Activated CD8-positive, alpha-beta memory T cell treated with anti-CD3 and anti-CD28 coated beads, Interleukin-2, amount 10 ng/mL, durations not matched to agents 7 days and 5 days (primary cell): ENCODE measurements at regions not wholly inside any gene's neighbourhood (a gene's known extent, or its start where the extent isn't known, plus 50 kb on each side); places are given as distances from the start of the nearest gene placed in this dataset.

ENCODE experiments used
- ATAC-seq: fragments of 150-1000 bp; cut with Tn5 transposase; one replicate; pipeline ENCODE4 v1.10.0; 2021; ENCODE audit warnings: moderate library complexity
- CTCF ChIA-PET: fragments of 350-600 bp; sonication (Branson Sonifier 250); formaldehyde crosslinking; loops from one replicate; lab custom pipeline; 2021; ENCODE audit warnings: antibody characterized with exemption; lab: Charles Lee
- DNase-seq: peaks from one replicate; pipeline ENCODE4 v3.0.0-alpha.2; 2020
- H3K27ac Mint-ChIP-seq: one replicate; pipeline ENCODE4 v1.8.0; 2021; ENCODE audit warnings: mild to moderate bottlenecking, mixed read lengths
- H3K27me3 Mint-ChIP-seq: one replicate; pipeline ENCODE4 v1.8.0; 2021; ENCODE audit warnings: mixed read lengths
- H3K36me3 Mint-ChIP-seq: one replicate; pipeline ENCODE4 v1.8.0; 2021; ENCODE audit warnings: mild to moderate bottlenecking, mixed read lengths
- H3K4me1 Mint-ChIP-seq: one replicate; pipeline ENCODE4 v1.8.0; 2021; ENCODE audit warnings: mixed read lengths
- H3K4me3 Mint-ChIP-seq: one replicate; pipeline ENCODE4 v1.8.0; 2021; ENCODE audit warnings: mild to moderate bottlenecking, moderate library complexity, mixed read lengths
- H3K9me3 Mint-ChIP-seq: one replicate; pipeline ENCODE4 v1.8.0; 2022; ENCODE audit warnings: low read depth, mixed read lengths

GRCh38 chr9:109889456-109889855 lies 109.5 kb downstream of the PALM2AKAP2 start:
- Mint-ChIP-seq H3K36me3 (no peaks in the 10 kb centered on the region), H3K27me3 (no peaks in the 10 kb centered on the region), H3K4me3 (no peak overlapping the region), H3K4me1 (peaks cover 33% of the 10 kb centered on the region), H3K9me3 (no peaks in the 10 kb centered on the region), H3K27ac (no peak overlapping the region)
- no peak for ATAC-seq
- CTCF ChIA-PET = no interaction called here
- DNase-seq = no peak

GRCh38 chr9:109893241-109893640 lies 113.2 kb downstream of the PALM2AKAP2 start:
- CTCF ChIA-PET = interaction anchor here (1.3 kb wide), 1 partner anchor 250 kb away, joined by 3 read pairs; no protein-coding TSS in a partner anchor
- Mint-ChIP-seq H3K4me1 (peaks cover 24% of the 10 kb centered on the region), H3K27me3 (peaks cover 6% of the 10 kb centered on the region), H3K9me3 (no peaks in the 10 kb centered on the region), H3K36me3 (no peaks in the 10 kb centered on the region), H3K4me3 (no peak overlapping the region), H3K27ac (no peak overlapping the region)
- DNase-seq (no peak), ATAC-seq (no peak)

- peaks cover 21% of the 10 kb centered on the region for H3K4me1 Mint-ChIP-seq
- no peak overlapping the region for H3K27ac Mint-ChIP-seq
- no peaks in the 10 kb centered on the region for H3K36me3 Mint-ChIP-seq
- no peaks in the 10 kb centered on the region for H3K9me3 Mint-ChIP-seq
- CTCF ChIA-PET = no interaction called here
- no peak overlapping the region for H3K4me3 Mint-ChIP-seq
- DNase-seq (no peak), ATAC-seq (no peak)
- peaks cover 13% of the 10 kb centered on the region for H3K27me3 Mint-ChIP-seq
Measured at GRCh38 chr9:109894473-109894872, 114.5 kb downstream of the PALM2AKAP2 start.

GRCh38 chr9:109894921-109895758 lies 115.1 kb downstream of the PALM2AKAP2 start:
- peaks cover 21% of the 10 kb centered on the region for H3K4me1 Mint-ChIP-seq
- no peaks in the 10 kb centered on the region for H3K36me3 Mint-ChIP-seq
- H3K27me3 Mint-ChIP-seq = peaks cover 17% of the 10 kb centered on the region
- H3K27ac Mint-ChIP-seq = no peak overlapping the region
- H3K9me3 Mint-ChIP-seq = no peaks in the 10 kb centered on the region
- DNase-seq (no peak), ATAC-seq (peak; percentile 30)
- H3K4me3 Mint-ChIP-seq = no peak overlapping the region
- CTCF ChIA-PET = interaction anchor here (0.8 kb wide), 1 partner anchor 259 kb away, joined by 3 read pairs; no protein-coding TSS in a partner anchor

GRCh38 chr9:109901201-109901600 lies 121.2 kb downstream of the PALM2AKAP2 start:
- no peak for ATAC-seq
- no peak for DNase-seq
- peaks cover 1% of the 10 kb centered on the region for H3K4me1 Mint-ChIP-seq
- no peaks in the 10 kb centered on the region for H3K36me3 Mint-ChIP-seq
- H3K27ac Mint-ChIP-seq = no peak overlapping the region
- CTCF ChIA-PET = interaction anchor here (0.8 to 1.1 kb wide), 3 partner anchors 14 to 253 kb away, joined by 3 to 4 read pairs (median 3); no protein-coding TSS in a partner anchor
- H3K27me3 Mint-ChIP-seq = peaks cover 23% of the 10 kb centered on the region
- no peaks in the 10 kb centered on the region for H3K9me3 Mint-ChIP-seq
- no peak overlapping the region for H3K4me3 Mint-ChIP-seq

GRCh38 chr9:109903515-109904138 lies 123.6 kb downstream of the PALM2AKAP2 start:
- no peaks in the 10 kb centered on the region for H3K9me3 Mint-ChIP-seq
- CTCF ChIA-PET = interaction anchor here (0.7 to 2.1 kb wide), 22 partner anchors 10 to 316 kb away, joined by 3 to 18 read pairs (median 4); no protein-coding TSS in a partner anchor
- no peaks in the 10 kb centered on the region for H3K36me3 Mint-ChIP-seq
- H3K4me3 Mint-ChIP-seq = no peak overlapping the region
- ATAC-seq (peak; percentile 78), DNase-seq (peak; percentile 69)
- no peak overlapping the region for H3K27ac Mint-ChIP-seq
- H3K27me3 Mint-ChIP-seq = peaks cover 15% of the 10 kb centered on the region
- no peaks in the 10 kb centered on the region for H3K4me1 Mint-ChIP-seq

- ATAC-seq = no peak
- Mint-ChIP-seq H3K4me3 (no peak overlapping the region), H3K27ac (no peak overlapping the region), H3K9me3 (no peaks in the 10 kb centered on the region), H3K27me3 (peaks cover 8% of the 10 kb centered on the region), H3K36me3 (no peaks in the 10 kb centered on the region), H3K4me1 (no peaks in the 10 kb centered on the region)
- CTCF ChIA-PET = interaction anchor here (1.4 to 2.1 kb wide), 4 partner anchors 147 to 310 kb away, joined by 3 to 18 read pairs (median 8); no protein-coding TSS in a partner anchor
- DNase-seq = no peak
Measured at GRCh38 chr9:109904666-109905065, 124.7 kb downstream of the PALM2AKAP2 start.

GRCh38 chr9:109905472-109905871 lies 125.5 kb downstream of the PALM2AKAP2 start:
- CTCF ChIA-PET = no interaction called here

GRCh38 chr9:109906766-109907382 lies 126.9 kb downstream of the PALM2AKAP2 start:
- no peaks in the 10 kb centered on the region for H3K4me1 Mint-ChIP-seq
- H3K27ac Mint-ChIP-seq = no peak overlapping the region
- no peaks in the 10 kb centered on the region for H3K27me3 Mint-ChIP-seq
- ATAC-seq (no peak), DNase-seq (no peak)
- no peaks in the 10 kb centered on the region for H3K36me3 Mint-ChIP-seq
- no peaks in the 10 kb centered on the region for H3K9me3 Mint-ChIP-seq
- CTCF ChIA-PET = interaction anchor here (1.3 to 2.4 kb wide), 2 partner anchors 145 to 246 kb away, joined by 3 to 9 read pairs; no protein-coding TSS in a partner anchor
- H3K4me3 Mint-ChIP-seq = no peak overlapping the region

More at GRCh38 chr9:109905472-109905871, 125.5 kb downstream of the PALM2AKAP2 start:
- Mint-ChIP-seq H3K4me1 (no peaks in the 10 kb centered on the region), H3K27ac (no peak overlapping the region), H3K27me3 (peaks cover 6% of the 10 kb centered on the region), H3K36me3 (no peaks in the 10 kb centered on the region), H3K9me3 (no peaks in the 10 kb centered on the region), H3K4me3 (no peak overlapping the region)
- DNase-seq = no peak
- ATAC-seq = no peak

GRCh38 chr9:109907400-109907799 lies 127.4 kb downstream of the PALM2AKAP2 start:
- no peak for DNase-seq
- no peak overlapping the region for H3K4me3 Mint-ChIP-seq

GRCh38 chr9:109907810-109908458 lies 127.9 kb downstream of the PALM2AKAP2 start:
- H3K4me3 Mint-ChIP-seq = no peak overlapping the region
- ATAC-seq (no peak), DNase-seq (no peak)
- no peaks in the 10 kb centered on the region for H3K9me3 Mint-ChIP-seq
- no peak overlapping the region for H3K27ac Mint-ChIP-seq
- no peaks in the 10 kb centered on the region for H3K4me1 Mint-ChIP-seq
- CTCF ChIA-PET = interaction anchor here (0.8 to 2.4 kb wide), 2 partner anchors 151 to 245 kb away, joined by 4 to 9 read pairs; no protein-coding TSS in a partner anchor
- H3K27me3 Mint-ChIP-seq = no peaks in the 10 kb centered on the region
- no peaks in the 10 kb centered on the region for H3K36me3 Mint-ChIP-seq

More at GRCh38 chr9:109907400-109907799, 127.4 kb downstream of the PALM2AKAP2 start:
- no peaks in the 10 kb centered on the region for H3K9me3 Mint-ChIP-seq
- no peaks in the 10 kb centered on the region for H3K36me3 Mint-ChIP-seq
- H3K4me1 Mint-ChIP-seq = no peaks in the 10 kb centered on the region
- H3K27ac Mint-ChIP-seq = no peak overlapping the region
- CTCF ChIA-PET = interaction anchor here (1.3 to 2.4 kb wide), 2 partner anchors 144 to 245 kb away, joined by 3 to 9 read pairs; no protein-coding TSS in a partner anchor
- H3K27me3 Mint-ChIP-seq = no peaks in the 10 kb centered on the region
- ATAC-seq = no peak

- no peak overlapping the region for H3K27ac Mint-ChIP-seq
- H3K9me3 Mint-ChIP-seq = no peaks in the 10 kb centered on the region
- ATAC-seq (no peak), DNase-seq (no peak)
- no peaks in the 10 kb centered on the region for H3K27me3 Mint-ChIP-seq
- no peaks in the 10 kb centered on the region for H3K4me1 Mint-ChIP-seq
- H3K4me3 Mint-ChIP-seq = no peak overlapping the region
- H3K36me3 Mint-ChIP-seq = no peaks in the 10 kb centered on the region
- CTCF ChIA-PET = interaction anchor here (0.8 to 2.4 kb wide), 2 partner anchors 150 to 244 kb away, joined by 4 to 9 read pairs; no protein-coding TSS in a partner anchor
Measured at GRCh38 chr9:109908459-109909390, 128.7 kb downstream of the PALM2AKAP2 start.
